Peyer's patch (tissue), 4 donors: ENCODE measurements at regions not wholly inside any gene's neighbourhood (a gene's known extent, or its start where the extent isn't known, plus 50 kb on each side); places are given as distances from the start of the nearest gene placed in this dataset.

Source experiments
- DNase-seq, 3 donors: peaks; one replicate each; pipeline ENCODE4 v3.0.0-alpha.2; 2017 to 2019
- H3K27ac ChIP-seq, 4 donors: fragments of 200-600 bp; sonication (generic); one replicate each; pipeline ENCODE4 v1.5.1; 2016 to 2019
- H3K27me3 ChIP-seq, 2 donors: fragments of 200-600 bp; sonication (generic); one replicate each; pipeline ENCODE4 v1.5.1; 2019
- H3K36me3 ChIP-seq, 3 donors: fragments of 200-600 bp; sonication (generic); one replicate each; pipeline ENCODE4 v1.5.1; 2016 to 2019
- H3K4me1 ChIP-seq, 4 donors: fragments of 200-600 bp; sonication (generic); one replicate each; pipeline ENCODE4 v1.5.1; 2016 to 2019
- H3K4me3 ChIP-seq, 4 donors: fragments of 200-600 bp; sonication (generic); 1 replicate in 3 of 4; 2 replicates in 1 of 4; pipeline ENCODE4 v1.5.1; 2016 to 2019; ENCODE audit warnings: mild to moderate bottlenecking in 1 of 4
- H3K9me3 ChIP-seq, 4 donors: fragments of 200-600 bp; sonication (generic); one replicate each; pipeline ENCODE4 v1.5.1; 2016 to 2019; ENCODE audit warnings: mild to moderate bottlenecking in 1 of 4
- POLR2A ChIP-seq, 2 donors: fragments of 450-650 bp; IDR thresholded peaks; one replicate each; pipeline ENCODE4 v1.5.1; 2017; ENCODE audit warnings: antibody characterized with exemption in 2 of 2, mild to moderate bottlenecking in 2 of 2, moderate library complexity in 2 of 2
- TF ChIP-seq, protein P1 (sequence below), 6 experiments: fragments of 450-650 bp in 4 of 6; fragments of 200-600 bp in 2 of 6; sonication (generic) in 1 of 6; IDR thresholded peaks; one replicate each; pipeline ENCODE4 v1.5.1; 2017 to 2019; ENCODE audit warnings: antibody characterized with exemption in 6 of 6, mild to moderate bottlenecking in 3 of 6, moderate library complexity in 1 of 6

DNA sequence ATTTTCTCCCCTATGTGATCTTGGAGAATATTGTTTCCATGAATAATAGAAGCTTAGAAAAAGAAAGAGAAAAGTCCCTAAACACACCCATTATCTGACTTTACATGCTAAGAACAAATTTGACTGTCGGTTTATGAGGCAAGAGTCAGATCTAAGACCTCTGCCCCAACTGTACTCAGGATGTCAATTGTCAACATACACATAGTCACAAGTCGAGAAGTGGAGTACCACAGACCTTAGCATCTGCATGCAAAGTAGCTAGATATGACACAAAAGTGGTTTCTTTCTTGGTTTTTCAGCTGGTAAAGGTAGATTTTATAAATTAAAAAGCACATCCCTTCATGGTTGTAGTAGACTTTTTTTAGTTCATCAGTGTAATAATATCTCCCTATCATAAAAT, 97.2 kb upstream of the DPYD start:
- no peak for TF ChIP-seq POLR2A (IDR thresholded peaks at IDR 0.05)
- TF ChIP-seq, protein P1, sequence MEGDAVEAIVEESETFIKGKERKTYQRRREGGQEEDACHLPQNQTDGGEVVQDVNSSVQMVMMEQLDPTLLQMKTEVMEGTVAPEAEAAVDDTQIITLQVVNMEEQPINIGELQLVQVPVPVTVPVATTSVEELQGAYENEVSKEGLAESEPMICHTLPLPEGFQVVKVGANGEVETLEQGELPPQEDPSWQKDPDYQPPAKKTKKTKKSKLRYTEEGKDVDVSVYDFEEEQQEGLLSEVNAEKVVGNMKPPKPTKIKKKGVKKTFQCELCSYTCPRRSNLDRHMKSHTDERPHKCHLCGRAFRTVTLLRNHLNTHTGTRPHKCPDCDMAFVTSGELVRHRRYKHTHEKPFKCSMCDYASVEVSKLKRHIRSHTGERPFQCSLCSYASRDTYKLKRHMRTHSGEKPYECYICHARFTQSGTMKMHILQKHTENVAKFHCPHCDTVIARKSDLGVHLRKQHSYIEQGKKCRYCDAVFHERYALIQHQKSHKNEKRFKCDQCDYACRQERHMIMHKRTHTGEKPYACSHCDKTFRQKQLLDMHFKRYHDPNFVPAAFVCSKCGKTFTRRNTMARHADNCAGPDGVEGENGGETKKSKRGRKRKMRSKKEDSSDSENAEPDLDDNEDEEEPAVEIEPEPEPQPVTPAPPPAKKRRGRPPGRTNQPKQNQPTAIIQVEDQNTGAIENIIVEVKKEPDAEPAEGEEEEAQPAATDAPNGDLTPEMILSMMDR (IDR thresholded peaks at IDR 0.05): no peak
- no peaks in the 10 kb centered on the region for H3K27me3 ChIP-seq
- no peak for DNase-seq
- H3K36me3 ChIP-seq: no peaks in the 10 kb centered on the region
- H3K4me1 ChIP-seq: no peaks in the 10 kb centered on the region
- H3K4me3 ChIP-seq: no peak overlapping the region
- H3K27ac ChIP-seq: no peak overlapping the region
- H3K9me3 ChIP-seq: no peaks in the 10 kb centered on the region

DNA sequence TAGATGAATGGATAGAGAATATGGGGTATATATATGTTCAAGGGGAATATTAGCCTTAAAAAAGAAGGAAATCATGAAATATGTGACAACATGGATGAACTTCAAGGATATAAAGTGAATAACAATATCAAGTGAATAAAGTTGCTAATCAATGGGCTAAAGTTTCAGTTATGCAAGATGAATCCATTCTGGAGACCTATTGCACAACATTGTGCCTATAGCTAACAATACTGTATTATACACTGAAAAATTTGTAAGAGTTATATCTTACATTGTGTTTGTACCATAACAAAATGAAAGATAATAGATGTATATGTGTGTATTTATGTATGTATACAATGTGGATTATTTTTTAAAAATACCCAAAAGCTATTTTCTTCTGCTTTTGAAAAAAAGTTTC, 96.3 kb upstream of the DPYD start:
- H3K4me1 ChIP-seq: no peaks in the 10 kb centered on the region
- no peaks in the 10 kb centered on the region for H3K27me3 ChIP-seq
- no peak for DNase-seq
- H3K9me3 ChIP-seq: no peaks in the 10 kb centered on the region
- no peak overlapping the region for H3K4me3 ChIP-seq
- H3K36me3 ChIP-seq: no peaks in the 10 kb centered on the region
- no peak overlapping the region for H3K27ac ChIP-seq
- TF ChIP-seq, protein P1 (IDR thresholded peaks at IDR 0.05): no peak
- TF ChIP-seq POLR2A (IDR thresholded peaks at IDR 0.05): no peak

DNA sequence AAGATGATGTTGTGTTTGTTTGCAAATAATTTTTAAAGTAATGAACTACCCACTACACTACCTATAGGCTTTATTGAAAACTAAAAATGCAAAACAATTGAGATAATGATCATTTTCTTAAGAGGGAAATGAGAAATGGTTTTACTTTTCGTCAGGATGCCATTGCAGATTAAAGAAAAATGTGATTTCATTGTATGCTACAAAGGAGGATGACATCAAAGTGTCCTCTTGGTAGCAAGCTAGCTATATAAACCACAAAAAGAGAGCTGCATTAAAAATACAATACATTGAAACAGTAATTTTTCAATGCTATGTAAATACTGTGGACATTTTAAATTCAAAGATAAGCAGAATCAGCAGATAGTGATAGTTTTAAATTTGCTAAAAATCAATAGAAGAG, 87.5 kb upstream of the DPYD start:
- H3K4me3 ChIP-seq: no peak overlapping the region
- TF ChIP-seq, protein P1 (IDR thresholded peaks at IDR 0.05): no peak
- TF ChIP-seq POLR2A (IDR thresholded peaks at IDR 0.05): no peak
- no peak overlapping the region for H3K27ac ChIP-seq
- H3K36me3 ChIP-seq: no peaks in the 10 kb centered on the region
- no peaks in the 10 kb centered on the region for H3K27me3 ChIP-seq
- no peak for DNase-seq
- H3K9me3 ChIP-seq: no peaks in the 10 kb centered on the region
- H3K4me1 ChIP-seq: no peaks in the 10 kb centered on the region

DNA sequence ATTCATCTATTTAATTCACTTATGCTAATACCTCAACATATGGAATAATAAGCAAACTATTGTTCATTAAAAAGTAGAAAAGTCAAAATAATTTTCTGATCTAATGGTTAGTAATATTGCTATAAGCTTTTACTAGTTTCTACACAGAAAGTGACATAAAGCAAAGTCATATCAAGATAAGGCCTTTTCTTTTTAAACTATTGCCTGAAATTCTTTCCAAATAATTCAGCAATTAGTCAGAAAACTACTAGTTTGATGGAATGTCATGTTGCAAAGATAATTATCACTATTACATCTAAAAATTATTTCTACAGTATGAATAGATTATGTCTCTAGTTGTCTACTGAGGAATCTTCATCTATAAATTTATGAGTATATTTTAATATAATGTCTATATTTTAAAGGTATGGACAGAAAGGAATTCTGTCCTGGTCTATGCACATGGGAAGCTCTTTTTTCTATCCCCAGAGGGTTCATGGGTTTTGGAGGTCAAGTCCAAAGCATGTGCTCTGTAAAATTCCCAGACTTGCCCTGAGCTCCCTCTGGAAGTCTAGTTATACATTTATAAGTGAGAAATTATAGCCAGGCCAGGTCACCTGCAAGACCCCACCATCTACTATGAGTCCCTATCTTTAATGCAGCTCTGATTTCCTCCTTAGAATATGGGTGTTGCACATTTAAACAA, 84.6 kb upstream of the DPYD start:
- H3K9me3 ChIP-seq: no peaks in the 10 kb centered on the region
- no peaks in the 10 kb centered on the region for H3K36me3 ChIP-seq
- no peak overlapping the region for H3K27ac ChIP-seq
- H3K27me3 ChIP-seq: no peaks in the 10 kb centered on the region
- TF ChIP-seq, protein P1 (IDR thresholded peaks at IDR 0.05): no peak
- no peak for TF ChIP-seq POLR2A (IDR thresholded peaks at IDR 0.05)
- no peak for DNase-seq
- H3K4me3 ChIP-seq: no peak overlapping the region
- no peaks in the 10 kb centered on the region for H3K4me1 ChIP-seq

DNA sequence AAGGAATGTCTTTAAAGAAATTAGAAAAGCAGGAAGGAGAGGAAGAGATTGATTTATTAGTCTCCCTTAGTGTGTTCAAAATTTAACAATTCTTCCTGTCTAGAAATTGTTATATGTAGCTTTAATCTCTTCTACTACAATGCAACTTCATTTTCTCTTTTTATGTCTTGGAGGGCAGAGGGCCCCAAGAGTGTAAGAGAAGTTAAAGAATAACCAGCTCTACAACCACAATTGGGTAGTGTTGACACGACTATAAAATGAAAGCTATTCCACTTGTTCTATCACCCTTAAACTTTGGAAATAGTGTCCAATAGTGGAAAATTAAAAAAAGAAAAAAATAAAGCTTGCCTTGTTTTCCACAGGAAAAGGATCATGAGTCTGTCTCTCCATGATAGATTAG, 82.6 kb upstream of the DPYD start:
- Histone ChIP-seq H3K27me3 (no peaks in the 10 kb centered on the region), H3K36me3 (no peaks in the 10 kb centered on the region), H3K9me3 (no peaks in the 10 kb centered on the region), H3K4me1 (no peaks in the 10 kb centered on the region), H3K4me3 (no peak overlapping the region), H3K27ac (no peak overlapping the region)
- DNase-seq: no peak
- TF ChIP-seq POLR2A (IDR thresholded peaks at IDR 0.05): no peak
- TF ChIP-seq, protein P1 (IDR thresholded peaks at IDR 0.05): no peak

DNA sequence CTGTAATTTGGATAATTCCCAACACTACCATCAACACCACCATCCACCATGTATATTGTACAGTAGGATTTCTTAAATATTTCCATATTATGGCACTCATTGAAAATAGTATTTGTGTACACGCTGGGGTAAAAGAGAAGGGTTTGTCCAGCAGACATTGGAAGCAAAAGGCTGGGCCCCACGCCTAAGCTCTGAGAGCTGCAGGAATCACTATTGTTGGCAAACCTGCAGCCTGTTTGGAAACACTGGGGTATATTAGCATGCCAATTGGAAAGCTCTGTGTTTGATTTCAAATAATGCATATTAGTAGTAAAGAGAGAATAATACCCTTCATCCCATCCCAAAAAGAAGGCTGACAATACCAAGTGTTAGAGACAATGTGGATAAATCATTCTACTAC, 81.5 kb upstream of the DPYD start:
- H3K27me3 ChIP-seq: no peaks in the 10 kb centered on the region
- no peak overlapping the region for H3K4me3 ChIP-seq
- no peaks in the 10 kb centered on the region for H3K36me3 ChIP-seq
- no peak for TF ChIP-seq POLR2A (IDR thresholded peaks at IDR 0.05)
- no peak for DNase-seq
- no peak overlapping the region for H3K27ac ChIP-seq
- no peaks in the 10 kb centered on the region for H3K9me3 ChIP-seq
- no peaks in the 10 kb centered on the region for H3K4me1 ChIP-seq
